K562 (cell line): ENCODE measurements at regions not wholly inside any gene's neighbourhood (a gene's known extent, or its start where the extent isn't known, plus 50 kb on each side); places are given as distances from the start of the nearest gene placed in this dataset.

ENCODE experiments used
- ATAC-seq: fragments of 200-7000 bp; cut with Tn5 transposase; 3 replicates; pipeline ENCODE4 v1.9.1; 2020; ENCODE audit warnings: moderate library complexity
- BruUV-seq: library from RNA; stranded (reverse); fragments of 400-500 nt; replicated peaks from 2 replicates; lab custom pipeline; 2021; lab: Mats Ljungman, UMichigan
- CTCF ChIA-PET: fragments of 300-600 bp; formaldehyde crosslinking; extraction: SDS; loops from one replicate; lab custom pipeline; 2021; ENCODE audit warnings: low intra/inter-chr PET ratio; lab: Yijun Ruan, JAX
- POLR2A ChIA-PET: fragments of 300-600, 350-650 bp; sonication (Branson Sonifier 250); formaldehyde crosslinking; extraction: SDS; loops from one replicate; lab custom pipeline; 2021; ENCODE audit warnings: antibody characterized with exemption, inconsistent platforms; lab: Yijun Ruan, JAX
- DNase-seq, 4 experiments: peaks; one replicate each; pipeline versions ENCODE4 v3.0.0 to v3.0.0-alpha.2; 2011 to 2018; ENCODE audit warnings: low spot score in 3 of 4, mixed read lengths in 3 of 4; ENCODE audit errors: extremely low read depth in 1 of 4
- FAIRE-seq: peaks from 2 replicates; lab custom pipeline; 2011; peaks lifted over from hg19 to GRCh38; lab: Jason Lieb, UNC
- H2AFZ ChIP-seq: 2 replicates; pipeline ENCODE4 v1.6.0; 2011; ENCODE audit warnings: low read depth, low read length, control low read depth, inconsistent platforms
- H3K27ac ChIP-seq: fragments of 200-600 bp; 3 replicates; pipeline ENCODE4 v1.8.0; 2011; ENCODE audit warnings: low read depth, mild to moderate bottlenecking, control low read depth, inconsistent platforms, low read length, moderate library complexity, mixed read lengths; ENCODE audit errors: extremely low read depth
- H3K27me3 ChIP-seq, 2 experiments: fragments of 300-600 bp in 1 of 2; 2 replicates in 1 of 2; 3 replicates in 1 of 2; pipeline versions ENCODE4 v1.6.0 to v1.8.0; 2011; ENCODE audit warnings: inconsistent platforms in 2 of 2, low read length in 2 of 2, mild to moderate bottlenecking in 1 of 2, mixed read lengths in 1 of 2, moderate library complexity in 1 of 2; ENCODE audit not compliant: control insufficient read depth in 2 of 2, insufficient read depth in 2 of 2
- H3K36me3 ChIP-seq: fragments of 300-600 bp; 3 replicates; pipeline ENCODE4 v1.8.0; 2011; ENCODE audit warnings: mild to moderate bottlenecking, low read length, inconsistent platforms; ENCODE audit not compliant: control insufficient read depth, insufficient read depth
- H3K4me1 ChIP-seq, 2 experiments: fragments of 200-600 bp in 1 of 2; replicated peaks in 1 of 2; 2 replicates in 1 of 2; 3 replicates in 1 of 2; pipeline versions ENCODE4 v1.5.1 to v1.8.0; 2011; ENCODE audit warnings: inconsistent platforms in 2 of 2, low read length in 2 of 2, mild to moderate bottlenecking in 1 of 2, mixed read lengths in 1 of 2, moderate library complexity in 1 of 2; ENCODE audit not compliant: control insufficient read depth in 2 of 2, insufficient read depth in 2 of 2
- H3K4me2 ChIP-seq: 2 replicates; pipeline ENCODE4 v1.6.1; 2011; ENCODE audit warnings: low read length, control low read depth, inconsistent platforms, mixed read lengths; ENCODE audit not compliant: insufficient read depth
- H3K4me3 ChIP-seq: fragments of 200-600 bp; sonication (generic), shearing (Covaris generic); 2 replicates; pipeline ENCODE4 v1.5.1; 2016; ENCODE audit warnings: control low read depth, inconsistent platforms
- H3K79me2 ChIP-seq: fragments of 200-600 bp; 3 replicates; pipeline ENCODE4 v1.8.0; 2011; ENCODE audit warnings: low read length, inconsistent platforms; ENCODE audit not compliant: control insufficient read depth, insufficient read depth
- H3K9ac ChIP-seq, 2 experiments: 2 replicates each; pipeline versions ENCODE4 v1.6.0 to v1.6.1; 2011; ENCODE audit warnings: low read depth in 2 of 2, low read length in 2 of 2, control low read depth in 1 of 2, inconsistent platforms in 1 of 2, mild to moderate bottlenecking in 1 of 2, mixed read lengths in 1 of 2; ENCODE audit not compliant: insufficient read depth in 1 of 2
- H3K9me1 ChIP-seq: one replicate; pipeline ENCODE4 v1.6.0; 2011; ENCODE audit warnings: inconsistent platforms, mild to moderate bottlenecking, low read length, moderate library complexity; ENCODE audit not compliant: control insufficient read depth, insufficient read depth
- H3K9me3 ChIP-seq: replicated peaks from 2 replicates; pipeline ENCODE4 v1.5.1; 2011; ENCODE audit warnings: low read depth, low read length, inconsistent platforms; ENCODE audit not compliant: control insufficient read depth, insufficient read depth
- H4K20me1 ChIP-seq: replicated peaks from 2 replicates; pipeline ENCODE4 v1.6.1; 2011; ENCODE audit warnings: low read length, inconsistent platforms, mixed read lengths; ENCODE audit not compliant: control insufficient read depth, insufficient read depth
- BHLHE40 ChIP-seq: IDR thresholded peaks from 2 replicates; pipeline ENCODE4 v1.6.1; 2011; ENCODE audit warnings: low read length, improper control_type of control experiment
- CREB1 ChIP-seq, 2 experiments: sonication (generic) in 1 of 2; formaldehyde crosslinking in 1 of 2; IDR thresholded peaks; 2 replicates each; pipeline versions ENCODE4 v1.6.1 to v1.8.0; 2012 to 2022; ENCODE audit warnings: inconsistent platforms in 1 of 2, mild to moderate bottlenecking in 1 of 2, missing genetic modification reagents in 1 of 2, moderate library complexity in 1 of 2
- NCOR1 ChIP-seq: fragments of 450-650 bp; IDR thresholded peaks from 2 replicates; pipeline ENCODE4 v1.6.1; 2016; ENCODE audit warnings: mild to moderate bottlenecking, moderate library complexity
- NUFIP1 ChIP-seq: fragments of 450-650 bp; IDR thresholded peaks from 2 replicates; pipeline ENCODE4 v1.6.1; 2018; ENCODE audit not compliant: partially characterized antibody
- POLR2B ChIP-seq: fragments of 450-650 bp; IDR thresholded peaks from 2 replicates; pipeline ENCODE4 v1.6.1; 2018; ENCODE audit warnings: low read depth; ENCODE audit not compliant: partially characterized antibody
- SREBF2 ChIP-seq: sonication (generic); formaldehyde crosslinking; IDR thresholded peaks from 2 replicates; pipeline ENCODE4 v1.4.0; 2020; ENCODE audit warnings: mild to moderate bottlenecking, missing genetic modification reagents
- WGBS: fragments of 100-300 bp; shearing (Covaris generic); methylation state at CpG from one replicate; pipeline ENCODE4 v1.1.6; 2016; ENCODE audit warnings: low coverage, mixed read lengths; ENCODE audit not compliant: insufficient coverage; ENCODE audit errors: missing lambda C conversion rate; 5-methylcytosine and 5-hydroxymethylcytosine counted together
- in situ Hi-C: fragments of 300-500 bp; cut with MboI; formaldehyde crosslinking; loops from 4 replicates; pipeline ENCODE4 v1.15.0; 2018; ENCODE audit warnings: inconsistent platforms, mixed read lengths
- intact Hi-C: fragments of 100-400 bp; cut with micrococcal nuclease; formaldehyde crosslinking; loops from 2 replicates; pipeline ENCODE4 v1.14.2; 2022
- TF ChIP-seq, protein P1 (sequence below): fragments of 200-800 bp; sonication (Bioruptor generic); IDR thresholded peaks from 2 replicates; pipeline ENCODE4 v1.6.1; 2017; ENCODE audit warnings: missing genetic modification characterization, missing compliant biosample characterization
- TF ChIP-seq, protein P2 (sequence below): sonication (generic); formaldehyde crosslinking; IDR thresholded peaks from 2 replicates; pipeline ENCODE4 v1.8.0; 2022; ENCODE audit warnings: mild to moderate bottlenecking, missing genetic modification reagents, borderline replicate concordance
- TF ChIP-seq, protein P3 (sequence below): fragments of 250-450 bp; sonication (Bioruptor Pico); IDR thresholded peaks from 2 replicates; pipeline ENCODE4 v1.4.0; 2020; ENCODE audit warnings: borderline replicate concordance
- TF ChIP-seq, protein P4 (sequence below): fragments of 250-450 bp; sonication (Bioruptor Pico); IDR thresholded peaks from 2 replicates; pipeline ENCODE4 v1.6.1; 2021; ENCODE audit warnings: mild to moderate bottlenecking
- TF ChIP-seq, protein P5 (sequence below): fragments of 450-650 bp; IDR thresholded peaks from 2 replicates; pipeline ENCODE4 v1.6.1; 2017; ENCODE audit warnings: antibody characterized with exemption

DNA sequence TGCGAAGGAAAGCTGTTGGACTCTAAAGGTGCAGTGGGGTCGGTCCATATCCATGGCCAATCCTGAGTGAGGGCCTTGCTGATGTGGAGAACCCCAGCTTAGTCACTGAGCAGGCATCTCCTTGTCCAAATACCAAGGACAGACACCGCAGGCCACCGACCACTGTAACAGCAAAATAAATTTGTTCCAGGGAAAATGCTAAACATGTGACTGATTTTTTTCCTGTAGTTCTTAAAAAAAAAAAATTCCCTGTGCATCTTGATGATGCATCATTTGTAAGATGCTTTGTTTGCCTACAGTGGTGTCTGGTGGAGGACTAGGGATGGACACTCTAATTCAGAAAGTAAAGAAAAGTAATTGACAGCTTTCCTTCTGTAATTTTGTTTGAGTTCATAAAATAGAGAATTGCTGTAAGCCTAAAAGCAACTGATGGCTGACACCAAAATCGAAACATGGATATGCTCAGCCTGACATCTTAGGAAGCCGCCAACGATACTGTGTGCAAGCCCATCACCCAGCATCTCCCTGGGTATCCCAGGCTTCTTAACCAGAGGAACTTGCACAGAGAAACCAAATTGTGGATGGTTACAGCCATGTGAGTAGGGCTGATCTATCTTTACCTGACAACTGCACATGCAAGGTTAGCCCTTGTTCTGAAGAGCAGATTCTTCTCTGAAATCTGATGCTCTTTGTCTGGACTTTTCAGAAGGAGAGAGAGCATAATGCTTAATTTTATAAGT lies 188.6 kb downstream of the ARL4C start (continued):
- TF ChIP-seq SREBF2 (CRISPR knock-in tag) (no peak), NUFIP1 (no peak), CREB1 (IDR thresholded peaks at IDR 0.05) (no peak), CREB1 (CRISPR knock-in tag; IDR thresholded peaks at IDR 0.05) (no peak)
- TF ChIP-seq, protein P1, sequence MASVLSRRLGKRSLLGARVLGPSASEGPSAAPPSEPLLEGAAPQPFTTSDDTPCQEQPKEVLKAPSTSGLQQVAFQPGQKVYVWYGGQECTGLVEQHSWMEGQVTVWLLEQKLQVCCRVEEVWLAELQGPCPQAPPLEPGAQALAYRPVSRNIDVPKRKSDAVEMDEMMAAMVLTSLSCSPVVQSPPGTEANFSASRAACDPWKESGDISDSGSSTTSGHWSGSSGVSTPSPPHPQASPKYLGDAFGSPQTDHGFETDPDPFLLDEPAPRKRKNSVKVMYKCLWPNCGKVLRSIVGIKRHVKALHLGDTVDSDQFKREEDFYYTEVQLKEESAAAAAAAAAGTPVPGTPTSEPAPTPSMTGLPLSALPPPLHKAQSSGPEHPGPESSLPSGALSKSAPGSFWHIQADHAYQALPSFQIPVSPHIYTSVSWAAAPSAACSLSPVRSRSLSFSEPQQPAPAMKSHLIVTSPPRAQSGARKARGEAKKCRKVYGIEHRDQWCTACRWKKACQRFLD (CRISPR knock-in tag), result no peak

DNA sequence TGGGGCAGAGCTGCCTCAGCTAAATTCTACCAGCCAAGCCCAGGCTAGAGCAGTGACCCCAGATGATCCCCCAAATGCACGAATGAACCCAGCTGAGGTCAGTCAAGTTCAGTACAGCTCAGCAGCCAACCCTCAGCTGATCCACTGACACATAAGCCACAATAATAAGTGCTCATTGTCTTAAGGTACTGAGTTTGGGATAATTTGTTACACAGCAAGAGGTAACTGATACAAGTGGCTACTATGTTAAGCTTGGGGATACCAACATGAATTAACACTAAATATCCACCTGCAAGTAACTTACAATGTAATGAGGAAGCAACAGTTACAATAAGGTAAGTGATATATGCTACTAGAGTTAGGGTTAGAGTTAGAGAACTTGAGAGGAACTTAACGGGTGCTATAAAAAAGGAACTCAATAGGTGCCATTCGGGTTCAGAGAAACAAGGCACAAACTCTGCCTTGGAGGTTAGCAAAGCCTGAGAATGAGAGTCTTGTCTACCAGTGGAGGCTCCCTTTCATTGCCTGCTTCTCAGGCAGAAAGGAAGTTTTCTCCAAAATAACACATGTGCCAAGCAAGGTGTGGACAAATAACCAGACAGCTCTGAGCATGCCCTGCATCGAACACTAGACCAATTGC lies 189.4 kb downstream of the ARL4C start:
- Histone ChIP-seq H2AFZ (no peak overlapping the region), H3K4me3 (no peak overlapping the region), H3K9ac (no peak overlapping the region), H3K4me1 (no peaks in the 10 kb centered on the region), H3K36me3 (no peaks in the 10 kb centered on the region), H3K4me2 (no peak overlapping the region), H3K9me1 (no peaks in the 10 kb centered on the region), H3K79me2 (no peaks in the 10 kb centered on the region), H3K27ac (no peak overlapping the region), H4K20me1 (no peaks in the 10 kb centered on the region), H3K9me3 (no peaks in the 10 kb centered on the region), H3K27me3 (no peaks in the 10 kb centered on the region; a peak in 1 of 5 replicates)
- no TSS peak for BruUV-seq
- in situ Hi-C loops (no loop called here), intact Hi-C loops (no loop called here)
- POLR2A ChIA-PET, result interaction anchor here (1.0 kb wide), 1 partner anchor 70 kb away, joined by 3 read pairs; no protein-coding TSS in a partner anchor
- FAIRE-seq (no peak), ATAC-seq (no peak), DNase-seq (no peak)
- WGBS, result 0% methylated on average over 4 of the region's 4 CpGs
- CTCF ChIA-PET, result interaction anchor here (0.7 kb wide), 1 partner anchor 60 kb away, joined by 3 read pairs; no protein-coding TSS in a partner anchor
- TF ChIP-seq NCOR1 (no peak), BHLHE40 (no peak), POLR2B (no peak)
- TF ChIP-seq, protein P2, sequence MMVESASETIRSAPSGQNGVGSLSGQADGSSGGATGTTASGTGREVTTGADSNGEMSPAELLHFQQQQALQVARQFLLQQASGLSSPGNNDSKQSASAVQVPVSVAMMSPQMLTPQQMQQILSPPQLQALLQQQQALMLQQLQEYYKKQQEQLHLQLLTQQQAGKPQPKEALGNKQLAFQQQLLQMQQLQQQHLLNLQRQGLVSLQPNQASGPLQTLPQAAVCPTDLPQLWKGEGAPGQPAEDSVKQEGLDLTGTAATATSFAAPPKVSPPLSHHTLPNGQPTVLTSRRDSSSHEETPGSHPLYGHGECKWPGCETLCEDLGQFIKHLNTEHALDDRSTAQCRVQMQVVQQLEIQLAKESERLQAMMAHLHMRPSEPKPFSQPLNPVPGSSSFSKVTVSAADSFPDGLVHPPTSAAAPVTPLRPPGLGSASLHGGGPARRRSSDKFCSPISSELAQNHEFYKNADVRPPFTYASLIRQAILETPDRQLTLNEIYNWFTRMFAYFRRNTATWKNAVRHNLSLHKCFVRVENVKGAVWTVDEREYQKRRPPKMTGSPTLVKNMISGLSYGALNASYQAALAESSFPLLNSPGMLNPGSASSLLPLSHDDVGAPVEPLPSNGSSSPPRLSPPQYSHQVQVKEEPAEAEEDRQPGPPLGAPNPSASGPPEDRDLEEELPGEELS (CRISPR knock-in tag), result no peak
- TF ChIP-seq, protein P3, sequence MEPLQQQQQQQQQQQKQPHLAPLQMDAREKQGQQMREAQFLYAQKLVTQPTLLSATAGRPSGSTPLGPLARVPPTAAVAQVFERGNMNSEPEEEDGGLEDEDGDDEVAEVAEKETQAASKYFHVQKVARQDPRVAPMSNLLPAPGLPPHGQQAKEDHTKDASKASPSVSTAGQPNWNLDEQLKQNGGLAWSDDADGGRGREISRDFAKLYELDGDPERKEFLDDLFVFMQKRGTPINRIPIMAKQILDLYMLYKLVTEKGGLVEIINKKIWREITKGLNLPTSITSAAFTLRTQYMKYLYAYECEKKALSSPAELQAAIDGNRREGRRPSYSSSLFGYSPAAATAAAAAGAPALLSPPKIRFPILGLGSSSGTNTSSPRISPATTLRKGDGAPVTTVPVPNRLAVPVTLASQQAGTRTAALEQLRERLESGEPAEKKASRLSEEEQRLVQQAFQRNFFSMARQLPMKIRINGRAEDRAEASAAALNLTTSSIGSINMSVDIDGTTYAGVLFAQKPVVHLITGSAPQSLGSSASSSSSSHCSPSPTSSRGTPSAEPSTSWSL (CRISPR knock-in tag), result no peak
- TF ChIP-seq, protein P4, sequence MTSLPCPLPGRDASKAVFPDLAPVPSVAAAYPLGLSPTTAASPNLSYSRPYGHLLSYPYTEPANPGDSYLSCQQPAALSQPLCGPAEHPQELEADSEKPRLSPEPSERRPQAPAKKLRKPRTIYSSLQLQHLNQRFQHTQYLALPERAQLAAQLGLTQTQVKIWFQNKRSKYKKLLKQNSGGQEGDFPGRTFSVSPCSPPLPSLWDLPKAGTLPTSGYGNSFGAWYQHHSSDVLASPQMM (CRISPR knock-in tag), result no peak
- TF ChIP-seq, protein P5, sequence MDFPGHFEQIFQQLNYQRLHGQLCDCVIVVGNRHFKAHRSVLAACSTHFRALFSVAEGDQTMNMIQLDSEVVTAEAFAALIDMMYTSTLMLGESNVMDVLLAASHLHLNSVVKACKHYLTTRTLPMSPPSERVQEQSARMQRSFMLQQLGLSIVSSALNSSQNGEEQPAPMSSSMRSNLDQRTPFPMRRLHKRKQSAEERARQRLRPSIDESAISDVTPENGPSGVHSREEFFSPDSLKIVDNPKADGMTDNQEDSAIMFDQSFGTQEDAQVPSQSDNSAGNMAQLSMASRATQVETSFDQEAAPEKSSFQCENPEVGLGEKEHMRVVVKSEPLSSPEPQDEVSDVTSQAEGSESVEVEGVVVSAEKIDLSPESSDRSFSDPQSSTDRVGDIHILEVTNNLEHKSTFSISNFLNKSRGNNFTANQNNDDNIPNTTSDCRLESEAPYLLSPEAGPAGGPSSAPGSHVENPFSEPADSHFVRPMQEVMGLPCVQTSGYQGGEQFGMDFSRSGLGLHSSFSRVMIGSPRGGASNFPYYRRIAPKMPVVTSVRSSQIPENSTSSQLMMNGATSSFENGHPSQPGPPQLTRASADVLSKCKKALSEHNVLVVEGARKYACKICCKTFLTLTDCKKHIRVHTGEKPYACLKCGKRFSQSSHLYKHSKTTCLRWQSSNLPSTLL, result no peak
